SK-N-SH (cell line): ENCODE measurements at regions not wholly inside any gene's neighbourhood (a gene's known extent, or its start where the extent isn't known, plus 50 kb on each side); places are given as distances from the start of the nearest gene placed in this dataset.

Experiments used
- CTCF ChIA-PET: fragments of 300-600, 350-600 bp; formaldehyde crosslinking; extraction: SDS; loops from one replicate; lab custom pipeline; 2021; lab: Yijun Ruan, JAX
- POLR2A ChIA-PET: fragments of 350-600 bp; sonication (Branson Sonifier 250); formaldehyde crosslinking; extraction: SDS; loops from one replicate; lab custom pipeline; 2020; ENCODE audit warnings: antibody characterized with exemption, inconsistent platforms; lab: Yijun Ruan, JAX
- DNase-seq: peaks from one replicate; pipeline ENCODE4 v3.0.0; 2012
- H2AFZ ChIP-seq: fragments of 200-600 bp; sonication (generic); 2 replicates; pipeline ENCODE4 v1.8.1; 2016; ENCODE audit warnings: antibody characterized with exemption, mild to moderate bottlenecking, low read depth
- H3F3A ChIP-seq: fragments of 200-600 bp; sonication (generic); replicated peaks from 2 replicates; pipeline ENCODE3; 2016; ENCODE audit warnings: antibody characterized with exemption, mild to moderate bottlenecking; ENCODE audit not compliant: insufficient read depth
- H3K27ac ChIP-seq, 2 experiments: fragments of 200-500 bp in 1 of 2; fragments of 200-600 bp in 1 of 2; sonication (Bioruptor generic) in 1 of 2; sonication (generic), shearing (Covaris generic) in 1 of 2; 2 replicates each; pipeline versions ENCODE4 v1.5.1 to v1.6.1; 2014 to 2016; ENCODE audit warnings: low read depth in 2 of 2, inconsistent platforms in 1 of 2, low read length in 1 of 2, mild to moderate bottlenecking in 1 of 2, mixed read lengths in 1 of 2
- H3K27me3 ChIP-seq: fragments of 200-600 bp; sonication (generic), shearing (Covaris generic); 2 replicates; pipeline ENCODE4 v1.6.1; 2016; ENCODE audit warnings: mixed run types; ENCODE audit not compliant: insufficient read depth
- H3K36me3 ChIP-seq, 2 experiments: fragments of 200-500 bp in 1 of 2; fragments of 200-600 bp in 1 of 2; sonication (Bioruptor generic) in 1 of 2; sonication (generic) in 1 of 2; replicated peaks in 1 of 2; 2 replicates each; pipeline versions ENCODE3 to v1.5.1; 2014 to 2016; ENCODE audit warnings: low read length in 1 of 2, mild to moderate bottlenecking in 1 of 2; ENCODE audit not compliant: insufficient read depth in 2 of 2, control insufficient read depth in 1 of 2
- H3K4me1 ChIP-seq, 2 experiments: fragments of 200-500 bp in 1 of 2; fragments of 200-600 bp in 1 of 2; sonication (Bioruptor generic) in 1 of 2; sonication (generic), shearing (Covaris generic) in 1 of 2; 2 replicates each; pipeline versions ENCODE4 v1.5.1 to v1.6.1; 2014 to 2016; ENCODE audit warnings: low read depth in 1 of 2, low read length in 1 of 2, mixed run types in 1 of 2; ENCODE audit not compliant: insufficient read depth in 2 of 2, control insufficient read depth in 1 of 2
- H3K4me2 ChIP-seq: fragments of 200-600 bp; sonication (generic), shearing (Covaris generic); 2 replicates; pipeline ENCODE4 v1.6.1; 2017; ENCODE audit warnings: mixed run types
- H3K4me3 ChIP-seq, 2 experiments: fragments of 200-500 bp in 1 of 2; fragments of 200-600 bp in 1 of 2; sonication (Bioruptor generic) in 1 of 2; sonication (generic), shearing (Covaris generic) in 1 of 2; 2 replicates each; pipeline versions ENCODE4 v1.5.1 to v1.8.1; 2014 to 2016; ENCODE audit warnings: low read depth in 2 of 2, inconsistent platforms in 1 of 2, low read length in 1 of 2, mild to moderate bottlenecking in 1 of 2, mixed read lengths in 1 of 2, moderate library complexity in 1 of 2
- H3K79me2 ChIP-seq: fragments of 200-600 bp; sonication (generic); 2 replicates; pipeline ENCODE4 v1.8.1; 2017; ENCODE audit warnings: mild to moderate bottlenecking; ENCODE audit not compliant: insufficient read depth
- H3K9ac ChIP-seq: fragments of 200-600 bp; sonication (generic); 2 replicates; pipeline ENCODE4 v1.6.1; 2017; ENCODE audit warnings: mixed run types
- H3K9me2 ChIP-seq: fragments of 200-600 bp; sonication (generic); 2 replicates; pipeline ENCODE4 v1.6.1; 2017; ENCODE audit warnings: mixed run types
- H3K9me3 ChIP-seq: fragments of 200-600 bp; sonication (generic); 2 replicates; pipeline ENCODE4 v1.6.1; 2017; ENCODE audit warnings: mixed run types, mild to moderate bottlenecking, moderate library complexity
- H4K20me1 ChIP-seq: fragments of 200-600 bp; sonication (generic); 2 replicates; pipeline ENCODE4 v1.6.1; 2017; ENCODE audit warnings: mild to moderate bottlenecking, mixed run types; ENCODE audit not compliant: insufficient read depth
- CHD2 ChIP-seq: fragments of 150-350 bp; IDR thresholded peaks from 2 replicates; pipeline ENCODE4 v1.6.1; 2018; ENCODE audit warnings: low read length; ENCODE audit not compliant: partially characterized antibody
- EP300 ChIP-seq, 2 experiments: IDR thresholded peaks; 2 replicates each; pipeline versions ENCODE4 v1.4.0 to v1.6.1; 2012; ENCODE audit warnings: borderline replicate concordance in 1 of 2, low read depth in 1 of 2, low read length in 1 of 2
- EZH2phosphoT487 ChIP-seq: fragments of 200-600 bp; sonication (generic); IDR thresholded peaks from 2 replicates; pipeline ENCODE4 v1.6.1; 2017; ENCODE audit warnings: low read depth, mixed run types, mild to moderate bottlenecking, antibody characterized with exemption, moderate library complexity, borderline replicate concordance
- FOXJ3 ChIP-seq: sonication (generic); formaldehyde crosslinking; IDR thresholded peaks from 2 replicates; pipeline ENCODE4 v1.5.1; 2020; ENCODE audit warnings: mild to moderate bottlenecking, missing genetic modification reagents
- FOXM1 ChIP-seq: IDR thresholded peaks from 2 replicates; pipeline ENCODE4 v1.4.0; 2012; ENCODE audit warnings: low read depth, mild to moderate bottlenecking
- GABPA ChIP-seq: IDR thresholded peaks from 2 replicates; pipeline ENCODE4 v1.4.0; 2012; ENCODE audit warnings: low read depth, mild to moderate bottlenecking
- GATA2 ChIP-seq: sonication (generic); formaldehyde crosslinking; IDR thresholded peaks from 2 replicates; pipeline ENCODE4 v1.5.0; 2020; ENCODE audit warnings: mild to moderate bottlenecking, missing genetic modification reagents
- JUND ChIP-seq: IDR thresholded peaks from 2 replicates; pipeline ENCODE4 v1.4.0; 2012
- MXI1 ChIP-seq: IDR thresholded peaks from 2 replicates; pipeline ENCODE4 v1.6.1; 2012; ENCODE audit warnings: mild to moderate bottlenecking, low read depth, low read length, improper control_type of control experiment
- RAD21 ChIP-seq: IDR thresholded peaks from 2 replicates; pipeline ENCODE4 v1.6.1; 2012; ENCODE audit warnings: mild to moderate bottlenecking, low read length
- RFX5 ChIP-seq: IDR thresholded peaks from 2 replicates; pipeline ENCODE4 v1.6.1; 2012; ENCODE audit warnings: mild to moderate bottlenecking, improper control_type of control experiment, low read length
- RXRA ChIP-seq: IDR thresholded peaks from 2 replicates; pipeline ENCODE4 v1.4.0; 2012; ENCODE audit warnings: low read depth, mild to moderate bottlenecking, borderline replicate concordance
- SIN3A ChIP-seq: IDR thresholded peaks from 2 replicates; pipeline ENCODE4 v1.6.1; 2012; ENCODE audit warnings: low read depth, mild to moderate bottlenecking, low read length, moderate library complexity, borderline replicate concordance
- SMC3 ChIP-seq: IDR thresholded peaks from 2 replicates; pipeline ENCODE4 v1.6.1; 2012; ENCODE audit warnings: low read depth, low read length, improper control_type of control experiment
- TCF12 ChIP-seq: IDR thresholded peaks from 2 replicates; pipeline ENCODE4 v1.4.0; 2012
- YY1 ChIP-seq: IDR thresholded peaks from 2 replicates; pipeline ENCODE4 v1.4.0; 2012; ENCODE audit warnings: low read depth, mild to moderate bottlenecking
- WGBS: methylation state at CpG from one replicate; pipeline ENCODE4 v1.1.6; 2017; ENCODE audit warnings: low lambda C conversion rate; 5-methylcytosine and 5-hydroxymethylcytosine counted together
- TF ChIP-seq, protein P1 (sequence below): fragments of 200-600 bp; sonication (generic); IDR thresholded peaks from 2 replicates; pipeline ENCODE4 v1.6.1; 2017; ENCODE audit warnings: antibody characterized with exemption, mild to moderate bottlenecking, moderate library complexity
- TF ChIP-seq, protein P2 (sequence below): fragments of 150-350 bp; IDR thresholded peaks from 2 replicates; pipeline ENCODE4 v1.6.1; 2017; ENCODE audit warnings: antibody characterized with exemption, low read length, low read depth, borderline replicate concordance
- TF ChIP-seq, protein P3 (sequence below): fragments of 150-350 bp; IDR thresholded peaks from 2 replicates; pipeline ENCODE4 v1.6.1; 2016; ENCODE audit warnings: mild to moderate bottlenecking, low read depth, low read length

DNA sequence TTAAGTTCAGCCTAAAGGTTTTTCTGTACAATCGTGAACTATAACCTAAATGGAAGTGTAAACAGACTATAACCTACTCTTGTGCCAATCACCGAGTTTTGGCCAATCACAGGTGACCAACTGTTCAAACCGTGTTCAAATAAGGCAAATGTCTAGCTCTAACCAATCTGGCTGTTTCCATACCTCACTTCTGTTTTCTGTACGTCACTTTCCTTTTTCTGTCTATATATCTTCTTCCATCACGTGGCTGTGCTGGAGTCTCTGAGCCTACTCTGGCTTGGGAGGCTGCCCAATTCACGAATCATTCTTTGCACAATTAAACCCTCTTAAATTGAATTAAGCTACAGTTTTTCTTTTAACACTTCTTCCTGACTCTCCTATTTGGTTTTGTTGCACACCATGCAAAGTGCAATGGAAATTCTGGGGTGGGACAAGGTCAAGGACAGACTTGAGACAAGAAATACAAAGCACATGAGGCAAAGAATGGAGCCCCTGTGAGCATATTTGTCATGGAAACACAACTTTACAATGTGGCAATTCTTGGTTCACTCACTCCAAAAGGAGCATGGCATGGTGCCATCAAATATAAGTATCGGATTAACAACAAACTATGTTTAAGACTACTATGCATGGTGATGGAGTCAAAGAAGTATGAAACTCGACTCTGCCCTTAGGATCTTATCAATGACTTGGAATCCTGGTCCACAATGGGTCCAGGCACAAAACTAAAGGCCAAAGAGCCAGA lies 115.7 kb upstream of the FAM9B start:
- Histone ChIP-seq H3K79me2 (no peaks in the 10 kb centered on the region), H3K27me3 (no peaks in the 10 kb centered on the region), H3K4me1 (no peaks in the 10 kb centered on the region), H2AFZ (no peak overlapping the region), H3K9me3 (no peaks in the 10 kb centered on the region), H3K27ac (no peak overlapping the region), H3K4me2 (no peak overlapping the region), H3F3A (no peaks in the 10 kb centered on the region), H3K9me2 (no peaks in the 10 kb centered on the region), H4K20me1 (no peaks in the 10 kb centered on the region), H3K36me3 (no peaks in the 10 kb centered on the region), H3K9ac (no peak overlapping the region), H3K4me3 (no peak overlapping the region)
- DNase-seq: no peak
- WGBS: 21% methylated on average over 8 of the region's 8 CpGs
- POLR2A ChIA-PET: no interaction called here
- CTCF ChIA-PET: no interaction called here
- no peak for TF ChIP-seq RAD21
- TF ChIP-seq CHD2: no peak
- TF ChIP-seq JUND: no peak
- TF ChIP-seq, protein P1, sequence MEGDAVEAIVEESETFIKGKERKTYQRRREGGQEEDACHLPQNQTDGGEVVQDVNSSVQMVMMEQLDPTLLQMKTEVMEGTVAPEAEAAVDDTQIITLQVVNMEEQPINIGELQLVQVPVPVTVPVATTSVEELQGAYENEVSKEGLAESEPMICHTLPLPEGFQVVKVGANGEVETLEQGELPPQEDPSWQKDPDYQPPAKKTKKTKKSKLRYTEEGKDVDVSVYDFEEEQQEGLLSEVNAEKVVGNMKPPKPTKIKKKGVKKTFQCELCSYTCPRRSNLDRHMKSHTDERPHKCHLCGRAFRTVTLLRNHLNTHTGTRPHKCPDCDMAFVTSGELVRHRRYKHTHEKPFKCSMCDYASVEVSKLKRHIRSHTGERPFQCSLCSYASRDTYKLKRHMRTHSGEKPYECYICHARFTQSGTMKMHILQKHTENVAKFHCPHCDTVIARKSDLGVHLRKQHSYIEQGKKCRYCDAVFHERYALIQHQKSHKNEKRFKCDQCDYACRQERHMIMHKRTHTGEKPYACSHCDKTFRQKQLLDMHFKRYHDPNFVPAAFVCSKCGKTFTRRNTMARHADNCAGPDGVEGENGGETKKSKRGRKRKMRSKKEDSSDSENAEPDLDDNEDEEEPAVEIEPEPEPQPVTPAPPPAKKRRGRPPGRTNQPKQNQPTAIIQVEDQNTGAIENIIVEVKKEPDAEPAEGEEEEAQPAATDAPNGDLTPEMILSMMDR: no peak
- no peak for TF ChIP-seq EZH2phosphoT487
- TF ChIP-seq FOXM1: no peak
- no peak for TF ChIP-seq EP300 (IDR thresholded peaks at IDR 0.05; ENCODE audit: borderline replicate concordance in 1 of 2, low read depth in 1 of 2, low read length in 1 of 2)
- no peak for TF ChIP-seq FOXJ3 (CRISPR knock-in tag)
- TF ChIP-seq, protein P2, sequence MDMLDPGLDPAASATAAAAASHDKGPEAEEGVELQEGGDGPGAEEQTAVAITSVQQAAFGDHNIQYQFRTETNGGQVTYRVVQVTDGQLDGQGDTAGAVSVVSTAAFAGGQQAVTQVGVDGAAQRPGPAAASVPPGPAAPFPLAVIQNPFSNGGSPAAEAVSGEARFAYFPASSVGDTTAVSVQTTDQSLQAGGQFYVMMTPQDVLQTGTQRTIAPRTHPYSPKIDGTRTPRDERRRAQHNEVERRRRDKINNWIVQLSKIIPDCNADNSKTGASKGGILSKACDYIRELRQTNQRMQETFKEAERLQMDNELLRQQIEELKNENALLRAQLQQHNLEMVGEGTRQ: no peak
- TF ChIP-seq YY1: no peak
- TF ChIP-seq GABPA: no peak
- TF ChIP-seq SMC3: no peak
- TF ChIP-seq SIN3A: no peak
- no peak for TF ChIP-seq TCF12
- no peak for TF ChIP-seq RXRA
- no peak for TF ChIP-seq MXI1
- TF ChIP-seq RFX5: no peak
- TF ChIP-seq GATA2: no peak
- TF ChIP-seq, protein P3, sequence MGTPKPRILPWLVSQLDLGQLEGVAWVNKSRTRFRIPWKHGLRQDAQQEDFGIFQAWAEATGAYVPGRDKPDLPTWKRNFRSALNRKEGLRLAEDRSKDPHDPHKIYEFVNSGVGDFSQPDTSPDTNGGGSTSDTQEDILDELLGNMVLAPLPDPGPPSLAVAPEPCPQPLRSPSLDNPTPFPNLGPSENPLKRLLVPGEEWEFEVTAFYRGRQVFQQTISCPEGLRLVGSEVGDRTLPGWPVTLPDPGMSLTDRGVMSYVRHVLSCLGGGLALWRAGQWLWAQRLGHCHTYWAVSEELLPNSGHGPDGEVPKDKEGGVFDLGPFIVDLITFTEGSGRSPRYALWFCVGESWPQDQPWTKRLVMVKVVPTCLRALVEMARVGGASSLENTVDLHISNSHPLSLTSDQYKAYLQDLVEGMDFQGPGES: no peak
